Transverse colon (tissue), 4 donors: ENCODE measurements at regions not wholly inside any gene's neighbourhood (a gene's known extent, or its start where the extent isn't known, plus 50 kb on each side); places are given as distances from the start of the nearest gene placed in this dataset.

Source experiments
- EP300 ChIP-seq: sonication (generic); formaldehyde crosslinking; IDR thresholded peaks from one replicate; pipeline ENCODE4 v1.6.1; 2017; ENCODE audit warnings: antibody characterized with exemption, low read depth
- POLR2A ChIP-seq: fragments of 450-650 bp; IDR thresholded peaks from one replicate; pipeline ENCODE4 v1.6.1; 2016; ENCODE audit warnings: antibody characterized with exemption, mild to moderate bottlenecking, moderate library complexity
- POLR2AphosphoS5 ChIP-seq, 3 donors: sonication (generic); formaldehyde crosslinking; IDR thresholded peaks; one replicate each; pipeline ENCODE4 v1.6.1; 2016; ENCODE audit warnings: antibody characterized with exemption in 3 of 3
- TF ChIP-seq, protein P1 (sequence below), 5 experiments: fragments of 200-600 bp in 3 of 5; fragments of 450-650 bp in 2 of 5; sonication (generic) in 3 of 5; IDR thresholded peaks; 1 replicate in 2 of 5; 2 replicates in 3 of 5; pipeline ENCODE4 v1.5.1; 2016 to 2017; ENCODE audit warnings: antibody characterized with exemption in 5 of 5, inconsistent platforms in 3 of 5, mild to moderate bottlenecking in 2 of 5, moderate library complexity in 1 of 5

- no peak for TF ChIP-seq POLR2AphosphoS5 (IDR thresholded peaks at IDR 0.05)
- TF ChIP-seq POLR2A, result no peak
- TF ChIP-seq, protein P1, sequence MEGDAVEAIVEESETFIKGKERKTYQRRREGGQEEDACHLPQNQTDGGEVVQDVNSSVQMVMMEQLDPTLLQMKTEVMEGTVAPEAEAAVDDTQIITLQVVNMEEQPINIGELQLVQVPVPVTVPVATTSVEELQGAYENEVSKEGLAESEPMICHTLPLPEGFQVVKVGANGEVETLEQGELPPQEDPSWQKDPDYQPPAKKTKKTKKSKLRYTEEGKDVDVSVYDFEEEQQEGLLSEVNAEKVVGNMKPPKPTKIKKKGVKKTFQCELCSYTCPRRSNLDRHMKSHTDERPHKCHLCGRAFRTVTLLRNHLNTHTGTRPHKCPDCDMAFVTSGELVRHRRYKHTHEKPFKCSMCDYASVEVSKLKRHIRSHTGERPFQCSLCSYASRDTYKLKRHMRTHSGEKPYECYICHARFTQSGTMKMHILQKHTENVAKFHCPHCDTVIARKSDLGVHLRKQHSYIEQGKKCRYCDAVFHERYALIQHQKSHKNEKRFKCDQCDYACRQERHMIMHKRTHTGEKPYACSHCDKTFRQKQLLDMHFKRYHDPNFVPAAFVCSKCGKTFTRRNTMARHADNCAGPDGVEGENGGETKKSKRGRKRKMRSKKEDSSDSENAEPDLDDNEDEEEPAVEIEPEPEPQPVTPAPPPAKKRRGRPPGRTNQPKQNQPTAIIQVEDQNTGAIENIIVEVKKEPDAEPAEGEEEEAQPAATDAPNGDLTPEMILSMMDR (IDR thresholded peaks at IDR 0.05), result no peak
- no peak for TF ChIP-seq EP300
Observed at GRCh38 chr5:171642894-171643293, 142.7 kb upstream of the SMIM23 start.
